B cell (primary cell): ENCODE measurements at regions not wholly inside any gene's neighbourhood (a gene's known extent, or its start where the extent isn't known, plus 50 kb on each side); places are given as distances from the start of the nearest gene placed in this dataset.

Source experiments
- EZH2 ChIP-seq: IDR thresholded peaks from 2 replicates; pipeline ENCODE4 v1.6.1; 2012; ENCODE audit warnings: borderline replicate concordance, low read depth, mild to moderate bottlenecking, moderate library complexity, low read length; ENCODE audit not compliant: insufficient read depth, poor library complexity, severe bottlenecking
- TF ChIP-seq, protein P1 (sequence below): fragments of 200-600 bp; IDR thresholded peaks from one replicate; pipeline ENCODE4 v1.8.0; 2022; ENCODE audit warnings: antibody characterized with exemption, mild to moderate bottlenecking

- TF ChIP-seq, protein P1, sequence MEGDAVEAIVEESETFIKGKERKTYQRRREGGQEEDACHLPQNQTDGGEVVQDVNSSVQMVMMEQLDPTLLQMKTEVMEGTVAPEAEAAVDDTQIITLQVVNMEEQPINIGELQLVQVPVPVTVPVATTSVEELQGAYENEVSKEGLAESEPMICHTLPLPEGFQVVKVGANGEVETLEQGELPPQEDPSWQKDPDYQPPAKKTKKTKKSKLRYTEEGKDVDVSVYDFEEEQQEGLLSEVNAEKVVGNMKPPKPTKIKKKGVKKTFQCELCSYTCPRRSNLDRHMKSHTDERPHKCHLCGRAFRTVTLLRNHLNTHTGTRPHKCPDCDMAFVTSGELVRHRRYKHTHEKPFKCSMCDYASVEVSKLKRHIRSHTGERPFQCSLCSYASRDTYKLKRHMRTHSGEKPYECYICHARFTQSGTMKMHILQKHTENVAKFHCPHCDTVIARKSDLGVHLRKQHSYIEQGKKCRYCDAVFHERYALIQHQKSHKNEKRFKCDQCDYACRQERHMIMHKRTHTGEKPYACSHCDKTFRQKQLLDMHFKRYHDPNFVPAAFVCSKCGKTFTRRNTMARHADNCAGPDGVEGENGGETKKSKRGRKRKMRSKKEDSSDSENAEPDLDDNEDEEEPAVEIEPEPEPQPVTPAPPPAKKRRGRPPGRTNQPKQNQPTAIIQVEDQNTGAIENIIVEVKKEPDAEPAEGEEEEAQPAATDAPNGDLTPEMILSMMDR, result no peak
- TF ChIP-seq EZH2, result no peak
Observed at GRCh38 chr16:86374603-86375130, 135.7 kb upstream of the FOXF1 start.
